Stimulated activated CD4-positive, alpha-beta T cell treated with anti-CD3 and anti-CD28 coated beads, Interleukin-2, amount 100 ng/mL, for 4 hours (primary cell): ENCODE measurements at regions not wholly inside any gene's neighbourhood (a gene's known extent, or its start where the extent isn't known, plus 50 kb on each side); places are given as distances from the start of the nearest gene placed in this dataset.
"Not testable (repeated sequence)": the region's sequence is repeated elsewhere in the genome, so short reads cannot be mapped to it uniquely, and the experiment has no call there.

ENCODE experiments used
- DNase-seq: peaks from one replicate; pipeline ENCODE4 v3.0.0-alpha.2; 2020; ENCODE audit warnings: low read depth

GRCh38 chr12:97984974-97985580 lies 522.5 kb downstream of the RMST start:
- no peak for DNase-seq

- DNase-seq = no peak
Observed at GRCh38 chr12:97985834-97986233, 523.2 kb downstream of the RMST start.

GRCh38 chr12:97988588-97988987 lies 526.0 kb downstream of the RMST start:
- not testable (repeated sequence) for DNase-seq

- DNase-seq = no peak
Observed at GRCh38 chr12:97989366-97989940, 525.9 kb upstream of the TMPO start.

- no peak for DNase-seq
Observed at GRCh38 chr12:97994746-97995484, 520.5 kb upstream of the TMPO start.

GRCh38 chr12:97995559-97995958 lies 519.8 kb upstream of the TMPO start:
- no peak for DNase-seq

GRCh38 chr12:98001430-98001829 lies 514.0 kb upstream of the TMPO start:
- DNase-seq = no peak

- DNase-seq = no peak
Observed at GRCh38 chr12:98002887-98003493, 512.4 kb upstream of the TMPO start.

GRCh38 chr12:98007963-98008362 lies 507.4 kb upstream of the TMPO start:
- no peak for DNase-seq

GRCh38 chr12:98013560-98013959 lies 501.8 kb upstream of the TMPO start:
- no peak for DNase-seq

- no peak for DNase-seq
Observed at GRCh38 chr12:98018836-98019235, 496.6 kb upstream of the TMPO start.

- no peak for DNase-seq
Observed at GRCh38 chr12:98020376-98020775, 495.0 kb upstream of the TMPO start.

- no peak for DNase-seq
Observed at GRCh38 chr12:98022961-98023360, 492.4 kb upstream of the TMPO start.

- no peak for DNase-seq
Observed at GRCh38 chr12:98037401-98038140, 477.8 kb upstream of the TMPO start.

GRCh38 chr12:98042668-98043067 lies 472.7 kb upstream of the TMPO start:
- DNase-seq = no peak

GRCh38 chr12:98045395-98045794 lies 470.0 kb upstream of the TMPO start:
- no peak for DNase-seq

GRCh38 chr12:98048326-98048725 lies 467.1 kb upstream of the TMPO start:
- no peak for DNase-seq

GRCh38 chr12:98053202-98053601 lies 462.2 kb upstream of the TMPO start:
- no peak for DNase-seq

GRCh38 chr12:98057701-98058100 lies 457.7 kb upstream of the TMPO start:
- no peak for DNase-seq

GRCh38 chr12:98058213-98058612 lies 457.2 kb upstream of the TMPO start:
- no peak for DNase-seq

- no peak for DNase-seq
Observed at GRCh38 chr12:98058838-98059237, 456.6 kb upstream of the TMPO start.

- no peak for DNase-seq
Observed at GRCh38 chr12:98059659-98060343, 455.6 kb upstream of the TMPO start.
